NCI-H128 (cell line): ENCODE measurements at regions not wholly inside any gene's neighbourhood (a gene's known extent, or its start where the extent isn't known, plus 50 kb on each side); places are given as distances from the start of the nearest gene placed in this dataset.
"Not testable (repeated sequence)": the region's sequence is repeated elsewhere in the genome, so short reads cannot be mapped to it uniquely, and the experiment has no call there.

ENCODE experiments used
- DNase-seq: peaks from one replicate; lab custom pipeline; 2025; ENCODE audit not compliant: unreplicated experiment; lab: John Stamatoyannopoulos, UW

GRCh38 chr2:219831957-219832356 lies 204.5 kb downstream of the SLC4A3 start:
- DNase-seq = no peak

- no peak for DNase-seq
Measured at GRCh38 chr2:219832904-219833303, 205.5 kb downstream of the SLC4A3 start.

GRCh38 chr2:219835493-219835892 lies 208.1 kb downstream of the SLC4A3 start:
- DNase-seq = no peak

- no peak for DNase-seq
Measured at GRCh38 chr2:219836647-219837177, 209.3 kb downstream of the SLC4A3 start.

GRCh38 chr2:219844401-219845091 lies 217.1 kb downstream of the SLC4A3 start:
- DNase-seq = no peak

- DNase-seq = no peak
Measured at GRCh38 chr2:219848882-219849281, 221.5 kb downstream of the SLC4A3 start.

GRCh38 chr2:219851169-219851568 lies 223.7 kb downstream of the SLC4A3 start:
- DNase-seq = no peak

GRCh38 chr2:219851801-219852481 lies 224.5 kb downstream of the SLC4A3 start:
- no peak for DNase-seq

- DNase-seq = no peak
Measured at GRCh38 chr2:219852626-219853025, 225.2 kb downstream of the SLC4A3 start.

GRCh38 chr2:219856602-219857001 lies 229.2 kb downstream of the SLC4A3 start:
- no peak for DNase-seq

- no peak for DNase-seq
Measured at GRCh38 chr2:219857751-219858150, 230.3 kb downstream of the SLC4A3 start.

GRCh38 chr2:219861307-219861706 lies 233.9 kb downstream of the SLC4A3 start:
- DNase-seq = no peak

- DNase-seq = no peak
Measured at GRCh38 chr2:219864154-219864553, 236.7 kb downstream of the SLC4A3 start.

- no peak for DNase-seq
Measured at GRCh38 chr2:219868635-219869034, 241.2 kb downstream of the SLC4A3 start.

- DNase-seq = no peak
Measured at GRCh38 chr2:219870041-219870440, 242.6 kb downstream of the SLC4A3 start.

- no peak for DNase-seq
Measured at GRCh38 chr2:219871351-219871750, 243.9 kb downstream of the SLC4A3 start.

- no peak for DNase-seq
Measured at GRCh38 chr2:219875036-219875435, 247.6 kb downstream of the SLC4A3 start.

GRCh38 chr2:219875986-219876385 lies 248.6 kb downstream of the SLC4A3 start:
- DNase-seq = not testable (repeated sequence)

GRCh38 chr2:219876931-219877330 lies 249.5 kb downstream of the SLC4A3 start:
- DNase-seq = no peak

GRCh38 chr2:219877728-219878127 lies 250.3 kb downstream of the SLC4A3 start:
- DNase-seq = no peak

- DNase-seq = no peak
Measured at GRCh38 chr2:219878516-219878915, 251.1 kb downstream of the SLC4A3 start.

- no peak for DNase-seq
Measured at GRCh38 chr2:219881851-219882250, 254.4 kb downstream of the SLC4A3 start.
